Kidney (tissue), 13 donors: ENCODE measurements at regions not wholly inside any gene's neighbourhood (a gene's known extent, or its start where the extent isn't known, plus 50 kb on each side); places are given as distances from the start of the nearest gene placed in this dataset.

Experiments
- DNase-seq, 5 donors: peaks; one replicate each; pipeline ENCODE4 v3.0.0-alpha.2; 2013 to 2020
- FAIRE-seq: peaks from 2 replicates; lab custom pipeline; 2012; peaks lifted over from hg19 to GRCh38; lab: Jason Lieb, UNC
- H3K27ac ChIP-seq, 2 donors: one replicate each; pipeline ENCODE4 v1.7.0; 2013; ENCODE audit warnings: low read depth in 2 of 2, low read length in 2 of 2, inconsistent platforms in 1 of 2
- H3K27me3 ChIP-seq: one replicate; pipeline ENCODE4 v1.7.1; 2013; ENCODE audit warnings: low read length, inconsistent platforms; ENCODE audit not compliant: control insufficient read depth, insufficient read depth
- H3K36me3 ChIP-seq, 3 donors: one replicate each; pipeline versions ENCODE4 v1.7.0 to v1.7.1; 2013; ENCODE audit warnings: low read length in 3 of 3, control low read depth in 1 of 3, inconsistent platforms in 1 of 3; ENCODE audit not compliant: insufficient read depth in 3 of 3, control insufficient read depth in 2 of 3
- H3K4me1 ChIP-seq, 3 donors: one replicate each; pipeline versions ENCODE4 v1.7.0 to v1.7.1; 2013; ENCODE audit warnings: low read length in 3 of 3, inconsistent platforms in 1 of 3, low read depth in 1 of 3; ENCODE audit not compliant: control insufficient read depth in 2 of 3, insufficient read depth in 2 of 3
- H3K4me3 ChIP-seq, 3 donors: one replicate each; pipeline versions ENCODE4 v1.7.0 to v1.8.1; 2013; ENCODE audit warnings: low read length in 3 of 3, control low read depth in 1 of 3, inconsistent platforms in 1 of 3
- H3K9ac ChIP-seq, 3 donors: one replicate each; pipeline versions ENCODE4 v1.7.0 to v1.7.1; 2013; ENCODE audit warnings: low read length in 3 of 3, control low read depth in 1 of 3, inconsistent platforms in 1 of 3
- H3K9me3 ChIP-seq, 3 donors: one replicate each; pipeline versions ENCODE4 v1.7.0 to v1.7.1; 2013; ENCODE audit warnings: low read length in 3 of 3, control low read depth in 1 of 3, inconsistent platforms in 1 of 3; ENCODE audit not compliant: control insufficient read depth in 2 of 3, insufficient read depth in 1 of 3
- intact Hi-C: fragments of 100-400 bp; cut with DNase I; formaldehyde crosslinking; loops from one replicate; pipeline ENCODE4 v1.11.1; 2022
- TF ChIP-seq, protein P1 (sequence below): IDR thresholded peaks from 3 replicates; pipeline ENCODE4 v1.5.1; 2012; ENCODE audit warnings: mild to moderate bottlenecking, moderate library complexity, borderline replicate concordance; ENCODE audit not compliant: insufficient read depth; ENCODE audit errors: extremely low read depth
- donor health status: control.
- donor health status: control.
- donor health status: control.
- donor health status: control.
- donor health status: control.
- donor health status: DM: yes; HTN: yes; CAD: no.
- donor health status: Normal renal cell carcinoma (clear cell type).

DNA sequence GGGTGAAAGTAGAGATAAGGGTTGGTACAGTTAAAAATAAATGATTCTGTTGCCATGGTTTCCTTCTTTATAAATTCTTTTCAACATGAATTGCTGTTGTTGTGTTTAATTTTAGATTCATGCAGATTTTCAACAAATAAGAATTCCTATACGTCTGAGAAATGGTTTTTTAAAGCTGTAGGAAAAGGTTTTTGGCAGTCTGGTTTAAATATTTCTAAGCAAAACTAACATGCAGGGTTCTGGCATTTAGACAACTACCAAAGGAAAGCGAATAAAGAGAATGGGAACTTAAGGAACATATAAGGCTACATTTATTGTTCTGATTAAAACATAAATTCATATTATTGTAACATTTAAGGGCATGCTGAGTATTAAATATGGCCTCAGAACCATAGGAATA, 203.0 kb upstream of the MIR17HG start:
- TF ChIP-seq, protein P1, sequence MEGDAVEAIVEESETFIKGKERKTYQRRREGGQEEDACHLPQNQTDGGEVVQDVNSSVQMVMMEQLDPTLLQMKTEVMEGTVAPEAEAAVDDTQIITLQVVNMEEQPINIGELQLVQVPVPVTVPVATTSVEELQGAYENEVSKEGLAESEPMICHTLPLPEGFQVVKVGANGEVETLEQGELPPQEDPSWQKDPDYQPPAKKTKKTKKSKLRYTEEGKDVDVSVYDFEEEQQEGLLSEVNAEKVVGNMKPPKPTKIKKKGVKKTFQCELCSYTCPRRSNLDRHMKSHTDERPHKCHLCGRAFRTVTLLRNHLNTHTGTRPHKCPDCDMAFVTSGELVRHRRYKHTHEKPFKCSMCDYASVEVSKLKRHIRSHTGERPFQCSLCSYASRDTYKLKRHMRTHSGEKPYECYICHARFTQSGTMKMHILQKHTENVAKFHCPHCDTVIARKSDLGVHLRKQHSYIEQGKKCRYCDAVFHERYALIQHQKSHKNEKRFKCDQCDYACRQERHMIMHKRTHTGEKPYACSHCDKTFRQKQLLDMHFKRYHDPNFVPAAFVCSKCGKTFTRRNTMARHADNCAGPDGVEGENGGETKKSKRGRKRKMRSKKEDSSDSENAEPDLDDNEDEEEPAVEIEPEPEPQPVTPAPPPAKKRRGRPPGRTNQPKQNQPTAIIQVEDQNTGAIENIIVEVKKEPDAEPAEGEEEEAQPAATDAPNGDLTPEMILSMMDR: no peak
- no peak for DNase-seq
- Histone ChIP-seq H3K9ac (no peak overlapping the region), H3K9me3 (no peaks in the 10 kb centered on the region), H3K27ac (no peak overlapping the region), H3K27me3 (no peaks in the 10 kb centered on the region), H3K4me1 (peaks cover 0 to 2% (median 0%) of the 10 kb centered on the region in 3 donors), H3K4me3 (no peak overlapping the region), H3K36me3 (no peaks in the 10 kb centered on the region)
- intact Hi-C loops: no loop called here
- FAIRE-seq: no peak

DNA sequence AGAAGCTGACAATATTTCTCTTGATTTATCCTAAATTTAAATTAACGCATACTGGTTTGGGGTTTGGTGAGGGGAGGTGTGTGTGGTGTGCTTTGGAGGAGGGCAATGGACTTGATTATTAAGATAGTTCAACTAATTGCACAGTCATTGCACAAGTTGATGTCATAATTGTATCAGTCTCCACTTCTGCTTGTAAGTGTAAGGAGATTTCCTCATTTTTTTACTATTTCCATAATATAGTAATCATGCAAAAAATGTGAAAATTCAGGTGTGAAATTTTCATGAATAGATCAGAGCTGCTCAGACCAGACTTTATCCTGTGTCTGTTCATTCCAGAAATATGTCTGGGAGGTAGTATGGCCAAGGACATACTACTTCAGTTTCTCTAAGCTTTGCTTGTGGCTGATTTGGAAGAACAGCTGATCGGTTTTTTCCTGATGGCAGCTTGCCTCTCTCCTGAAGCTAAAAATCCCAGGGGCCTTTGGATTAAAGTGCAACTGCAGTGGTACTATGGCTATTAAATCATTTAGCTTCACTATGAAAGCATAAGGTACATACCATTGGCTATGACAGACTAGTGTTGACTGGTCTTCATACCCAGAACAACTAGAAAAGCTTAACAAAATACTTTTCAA, 201.8 kb upstream of the MIR17HG start:
- H3K4me1 ChIP-seq: peaks cover 0 to 2% (median 0%) of the 10 kb centered on the region in 3 donors
- DNase-seq (no peak), FAIRE-seq (no peak)
- H3K9ac ChIP-seq: no peak overlapping the region
- no peak overlapping the region for H3K27ac ChIP-seq
- intact Hi-C loops: no loop called here
- no peak overlapping the region for H3K4me3 ChIP-seq
- H3K27me3 ChIP-seq: no peaks in the 10 kb centered on the region
- TF ChIP-seq, protein P1: no peak
- H3K9me3 ChIP-seq: no peaks in the 10 kb centered on the region
- no peaks in the 10 kb centered on the region for H3K36me3 ChIP-seq

DNA sequence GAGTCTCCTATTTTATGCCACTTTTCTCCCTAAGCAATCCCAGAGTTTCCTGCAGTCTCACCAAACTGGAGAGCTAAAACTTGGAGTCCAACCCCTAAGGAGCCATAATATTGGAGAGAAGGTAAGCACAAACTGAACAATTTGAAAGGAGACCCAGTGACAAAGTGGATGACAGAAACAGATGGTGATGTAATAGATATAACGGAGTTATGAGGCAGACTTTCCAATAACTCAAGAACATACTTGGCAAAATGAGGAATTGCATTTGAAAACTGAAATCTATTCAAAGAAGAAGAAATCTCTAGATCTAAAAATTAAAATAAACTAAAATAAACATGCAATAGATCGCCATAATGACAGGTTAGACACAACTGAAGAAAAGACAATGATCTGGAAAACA, 200.9 kb upstream of the MIR17HG start:
- no peak overlapping the region for H3K4me3 ChIP-seq

More for the DNA sequence above, 200.9 kb upstream of the MIR17HG start:
- FAIRE-seq: no peak
- Histone ChIP-seq H3K9ac (no peak overlapping the region), H3K9me3 (no peaks in the 10 kb centered on the region), H3K4me1 (peaks cover 0 to 1% (median 0%) of the 10 kb centered on the region in 3 donors), H3K36me3 (no peaks in the 10 kb centered on the region), H3K27ac (no peak overlapping the region), H3K27me3 (no peaks in the 10 kb centered on the region)
- intact Hi-C loops: no loop called here
- no peak for DNase-seq
- TF ChIP-seq, protein P1: no peak
